HEK293 (cell line): ENCODE measurements at regions not wholly inside any gene's neighbourhood (a gene's known extent, or its start where the extent isn't known, plus 50 kb on each side); places are given as distances from the start of the nearest gene placed in this dataset.

Experiments
- CTCF ChIA-PET: fragments of 350-600 bp; formaldehyde crosslinking; extraction: SDS; loops from one replicate; lab custom pipeline; 2021; ENCODE audit warnings: antibody characterized with exemption; lab: Yijun Ruan, JAX
- POLR2A ChIA-PET: fragments of 300-600 bp; formaldehyde crosslinking; extraction: SDS; loops from one replicate; lab custom pipeline; 2020; ENCODE audit warnings: antibody characterized with exemption, inconsistent platforms; lab: Yijun Ruan, JAX
- H3K27ac ChIP-seq: fragments of 200-500 bp; sonication (Bioruptor generic); 2 replicates; pipeline ENCODE4 v1.5.1; 2014; ENCODE audit warnings: low read depth, low read length, control low read depth, inconsistent platforms; ENCODE audit errors: extremely low read depth
- H3K36me3 ChIP-seq, 2 experiments: fragments of 200-500 bp in 1 of 2; sonication (Bioruptor generic) in 1 of 2; 1 replicate in 1 of 2; 2 replicates in 1 of 2; pipeline ENCODE4 v1.5.1; 2014 to 2017; ENCODE audit warnings: inconsistent platforms in 2 of 2, low read length in 2 of 2; ENCODE audit not compliant: control insufficient read depth in 2 of 2, insufficient read depth in 1 of 2
- H3K4me1 ChIP-seq: fragments of 200-500 bp; sonication (Bioruptor generic); 2 replicates; pipeline ENCODE4 v1.5.1; 2014; ENCODE audit warnings: mild to moderate bottlenecking, low read length, inconsistent platforms; ENCODE audit not compliant: control insufficient read depth, insufficient read depth
- H3K4me3 ChIP-seq: 2 replicates; pipeline ENCODE4 v1.5.1; 2011; ENCODE audit warnings: low read depth, mild to moderate bottlenecking, control low read depth, low read length, moderate library complexity
- H3K9me3 ChIP-seq: fragments of 200-500 bp; sonication (Bioruptor generic); 2 replicates; pipeline ENCODE4 v1.5.1; 2014; ENCODE audit warnings: low read depth, low read length, inconsistent platforms; ENCODE audit not compliant: control insufficient read depth, insufficient read depth
- OSR2 ChIP-seq: fragments of 450-650 bp; formaldehyde crosslinking; IDR thresholded peaks from 2 replicates; pipeline ENCODE4 v1.5.1; 2016; ENCODE audit warnings: missing biosample characterization, missing genetic modification characterization
- SETDB1 ChIP-seq: IDR thresholded peaks from one replicate; pipeline ENCODE4 v1.6.1; 2017; ENCODE audit warnings: mild to moderate bottlenecking, low read length, moderate library complexity, mixed read lengths; ENCODE audit not compliant: insufficient read length
- ZBTB21 ChIP-seq: fragments of 450-650 bp; formaldehyde crosslinking; IDR thresholded peaks from 2 replicates; pipeline ENCODE4 v1.5.1; 2017; ENCODE audit warnings: missing biosample characterization, missing genetic modification characterization
- ZEB2 ChIP-seq: fragments of 450-650 bp; formaldehyde crosslinking; IDR thresholded peaks from 2 replicates; pipeline ENCODE4 v1.5.1; 2016; ENCODE audit warnings: missing biosample characterization, missing genetic modification characterization
- ZNF10 ChIP-seq: fragments of 450-650 bp; formaldehyde crosslinking; IDR thresholded peaks from 2 replicates; pipeline ENCODE4 v1.5.1; 2017; ENCODE audit warnings: missing biosample characterization, missing genetic modification characterization
- ZNF239 ChIP-seq: fragments of 450-650 bp; formaldehyde crosslinking; IDR thresholded peaks from 2 replicates; pipeline ENCODE4 v1.5.1; 2016; ENCODE audit warnings: missing biosample characterization, missing genetic modification characterization
- ZNF404 ChIP-seq: fragments of 450-650 bp; formaldehyde crosslinking; IDR thresholded peaks from 2 replicates; pipeline ENCODE4 v1.5.1; 2017; ENCODE audit warnings: missing biosample characterization, missing genetic modification characterization
- ZNF626 ChIP-seq: fragments of 450-650 bp; sonication (Bioruptor Pico); formaldehyde crosslinking; IDR thresholded peaks from 2 replicates; pipeline ENCODE4 v1.5.1; 2018; ENCODE audit warnings: missing biosample characterization, missing genetic modification characterization, inconsistent platforms
- ZNF843 ChIP-seq: fragments of 450-650 bp; formaldehyde crosslinking; IDR thresholded peaks from 2 replicates; pipeline ENCODE4 v1.5.1; 2016; ENCODE audit warnings: missing biosample characterization, missing genetic modification characterization
- TF ChIP-seq, protein P1 (sequence below): fragments of 450-650 bp; formaldehyde crosslinking; IDR thresholded peaks from 2 replicates; pipeline ENCODE4 v1.5.0; 2017; ENCODE audit warnings: missing biosample characterization, missing genetic modification characterization, borderline replicate concordance
- TF ChIP-seq, protein P2 (sequence below): fragments of 450-650 bp; formaldehyde crosslinking; IDR thresholded peaks from 2 replicates; pipeline ENCODE4 v1.5.1; 2016; ENCODE audit warnings: missing biosample characterization, missing genetic modification characterization
- TF ChIP-seq, protein P3 (sequence below): fragments of 450-650 bp; formaldehyde crosslinking; IDR thresholded peaks from 2 replicates; pipeline ENCODE4 v1.5.1; 2016; ENCODE audit warnings: missing biosample characterization, missing genetic modification characterization, borderline replicate concordance
- TF ChIP-seq, protein P4 (sequence below): fragments of 450-650 bp; formaldehyde crosslinking; IDR thresholded peaks from 2 replicates; pipeline ENCODE4 v1.5.1; 2016; ENCODE audit warnings: missing biosample characterization, missing genetic modification characterization
- TF ChIP-seq, protein P5 (sequence below): fragments of 450-650 bp; formaldehyde crosslinking; IDR thresholded peaks from 2 replicates; pipeline ENCODE4 v1.5.1; 2016; ENCODE audit warnings: missing biosample characterization, missing genetic modification characterization
- TF ChIP-seq, protein P6 (sequence below): fragments of 450-650 bp; formaldehyde crosslinking; IDR thresholded peaks from 2 replicates; pipeline ENCODE4 v1.5.1; 2017; ENCODE audit warnings: missing biosample characterization, missing genetic modification characterization
- TF ChIP-seq, protein P7 (sequence below): fragments of 450-650 bp; formaldehyde crosslinking; optimal IDR thresholded peaks from 2 replicates; pipeline ENCODE3; 2016; ENCODE audit warnings: missing biosample characterization, mild to moderate bottlenecking, missing genetic modification characterization

DNA sequence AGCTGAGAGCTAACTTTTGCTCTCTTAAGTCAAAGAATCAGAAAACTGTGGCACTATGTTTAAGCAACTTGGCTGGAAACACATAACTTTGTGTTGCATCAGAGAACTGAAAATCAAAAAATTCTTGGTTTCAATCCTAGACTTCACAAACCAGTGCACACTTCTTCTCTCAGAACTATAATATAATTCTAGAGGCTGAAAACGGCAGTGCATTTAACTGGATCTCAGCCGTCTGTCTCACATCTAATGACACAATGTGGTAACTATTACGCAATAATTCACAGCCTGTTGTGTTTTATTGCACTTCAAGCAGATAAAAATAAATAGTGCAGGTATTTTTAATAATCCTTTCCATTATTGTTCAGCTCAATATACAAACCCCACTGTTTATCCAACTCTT, 260.6 kb upstream of the DIAPH2 start:
- CTCF ChIA-PET, result no interaction called here
- H3K4me1 ChIP-seq, result no peaks in the 10 kb centered on the region
- H3K36me3 ChIP-seq, result no peaks in the 10 kb centered on the region
- H3K27ac ChIP-seq, result no peak overlapping the region
- H3K9me3 ChIP-seq, result no peaks in the 10 kb centered on the region
- H3K4me3 ChIP-seq, result no peak overlapping the region
- POLR2A ChIA-PET, result no interaction called here
- TF ChIP-seq, protein P1, sequence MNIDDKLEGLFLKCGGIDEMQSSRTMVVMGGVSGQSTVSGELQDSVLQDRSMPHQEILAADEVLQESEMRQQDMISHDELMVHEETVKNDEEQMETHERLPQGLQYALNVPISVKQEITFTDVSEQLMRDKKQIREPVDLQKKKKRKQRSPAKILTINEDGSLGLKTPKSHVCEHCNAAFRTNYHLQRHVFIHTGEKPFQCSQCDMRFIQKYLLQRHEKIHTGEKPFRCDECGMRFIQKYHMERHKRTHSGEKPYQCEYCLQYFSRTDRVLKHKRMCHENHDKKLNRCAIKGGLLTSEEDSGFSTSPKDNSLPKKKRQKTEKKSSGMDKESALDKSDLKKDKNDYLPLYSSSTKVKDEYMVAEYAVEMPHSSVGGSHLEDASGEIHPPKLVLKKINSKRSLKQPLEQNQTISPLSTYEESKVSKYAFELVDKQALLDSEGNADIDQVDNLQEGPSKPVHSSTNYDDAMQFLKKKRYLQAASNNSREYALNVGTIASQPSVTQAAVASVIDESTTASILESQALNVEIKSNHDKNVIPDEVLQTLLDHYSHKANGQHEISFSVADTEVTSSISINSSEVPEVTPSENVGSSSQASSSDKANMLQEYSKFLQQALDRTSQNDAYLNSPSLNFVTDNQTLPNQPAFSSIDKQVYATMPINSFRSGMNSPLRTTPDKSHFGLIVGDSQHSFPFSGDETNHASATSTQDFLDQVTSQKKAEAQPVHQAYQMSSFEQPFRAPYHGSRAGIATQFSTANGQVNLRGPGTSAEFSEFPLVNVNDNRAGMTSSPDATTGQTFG (tag by site-specific recombination), result no peak
- TF ChIP-seq, protein P2, sequence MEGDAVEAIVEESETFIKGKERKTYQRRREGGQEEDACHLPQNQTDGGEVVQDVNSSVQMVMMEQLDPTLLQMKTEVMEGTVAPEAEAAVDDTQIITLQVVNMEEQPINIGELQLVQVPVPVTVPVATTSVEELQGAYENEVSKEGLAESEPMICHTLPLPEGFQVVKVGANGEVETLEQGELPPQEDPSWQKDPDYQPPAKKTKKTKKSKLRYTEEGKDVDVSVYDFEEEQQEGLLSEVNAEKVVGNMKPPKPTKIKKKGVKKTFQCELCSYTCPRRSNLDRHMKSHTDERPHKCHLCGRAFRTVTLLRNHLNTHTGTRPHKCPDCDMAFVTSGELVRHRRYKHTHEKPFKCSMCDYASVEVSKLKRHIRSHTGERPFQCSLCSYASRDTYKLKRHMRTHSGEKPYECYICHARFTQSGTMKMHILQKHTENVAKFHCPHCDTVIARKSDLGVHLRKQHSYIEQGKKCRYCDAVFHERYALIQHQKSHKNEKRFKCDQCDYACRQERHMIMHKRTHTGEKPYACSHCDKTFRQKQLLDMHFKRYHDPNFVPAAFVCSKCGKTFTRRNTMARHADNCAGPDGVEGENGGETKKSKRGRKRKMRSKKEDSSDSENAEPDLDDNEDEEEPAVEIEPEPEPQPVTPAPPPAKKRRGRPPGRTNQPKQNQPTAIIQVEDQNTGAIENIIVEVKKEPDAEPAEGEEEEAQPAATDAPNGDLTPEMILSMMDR, result no peak
- no peak for TF ChIP-seq SETDB1
- TF ChIP-seq ZNF239, result no peak
- no peak for TF ChIP-seq ZNF626 (tag by site-specific recombination)
- TF ChIP-seq, protein P3, sequence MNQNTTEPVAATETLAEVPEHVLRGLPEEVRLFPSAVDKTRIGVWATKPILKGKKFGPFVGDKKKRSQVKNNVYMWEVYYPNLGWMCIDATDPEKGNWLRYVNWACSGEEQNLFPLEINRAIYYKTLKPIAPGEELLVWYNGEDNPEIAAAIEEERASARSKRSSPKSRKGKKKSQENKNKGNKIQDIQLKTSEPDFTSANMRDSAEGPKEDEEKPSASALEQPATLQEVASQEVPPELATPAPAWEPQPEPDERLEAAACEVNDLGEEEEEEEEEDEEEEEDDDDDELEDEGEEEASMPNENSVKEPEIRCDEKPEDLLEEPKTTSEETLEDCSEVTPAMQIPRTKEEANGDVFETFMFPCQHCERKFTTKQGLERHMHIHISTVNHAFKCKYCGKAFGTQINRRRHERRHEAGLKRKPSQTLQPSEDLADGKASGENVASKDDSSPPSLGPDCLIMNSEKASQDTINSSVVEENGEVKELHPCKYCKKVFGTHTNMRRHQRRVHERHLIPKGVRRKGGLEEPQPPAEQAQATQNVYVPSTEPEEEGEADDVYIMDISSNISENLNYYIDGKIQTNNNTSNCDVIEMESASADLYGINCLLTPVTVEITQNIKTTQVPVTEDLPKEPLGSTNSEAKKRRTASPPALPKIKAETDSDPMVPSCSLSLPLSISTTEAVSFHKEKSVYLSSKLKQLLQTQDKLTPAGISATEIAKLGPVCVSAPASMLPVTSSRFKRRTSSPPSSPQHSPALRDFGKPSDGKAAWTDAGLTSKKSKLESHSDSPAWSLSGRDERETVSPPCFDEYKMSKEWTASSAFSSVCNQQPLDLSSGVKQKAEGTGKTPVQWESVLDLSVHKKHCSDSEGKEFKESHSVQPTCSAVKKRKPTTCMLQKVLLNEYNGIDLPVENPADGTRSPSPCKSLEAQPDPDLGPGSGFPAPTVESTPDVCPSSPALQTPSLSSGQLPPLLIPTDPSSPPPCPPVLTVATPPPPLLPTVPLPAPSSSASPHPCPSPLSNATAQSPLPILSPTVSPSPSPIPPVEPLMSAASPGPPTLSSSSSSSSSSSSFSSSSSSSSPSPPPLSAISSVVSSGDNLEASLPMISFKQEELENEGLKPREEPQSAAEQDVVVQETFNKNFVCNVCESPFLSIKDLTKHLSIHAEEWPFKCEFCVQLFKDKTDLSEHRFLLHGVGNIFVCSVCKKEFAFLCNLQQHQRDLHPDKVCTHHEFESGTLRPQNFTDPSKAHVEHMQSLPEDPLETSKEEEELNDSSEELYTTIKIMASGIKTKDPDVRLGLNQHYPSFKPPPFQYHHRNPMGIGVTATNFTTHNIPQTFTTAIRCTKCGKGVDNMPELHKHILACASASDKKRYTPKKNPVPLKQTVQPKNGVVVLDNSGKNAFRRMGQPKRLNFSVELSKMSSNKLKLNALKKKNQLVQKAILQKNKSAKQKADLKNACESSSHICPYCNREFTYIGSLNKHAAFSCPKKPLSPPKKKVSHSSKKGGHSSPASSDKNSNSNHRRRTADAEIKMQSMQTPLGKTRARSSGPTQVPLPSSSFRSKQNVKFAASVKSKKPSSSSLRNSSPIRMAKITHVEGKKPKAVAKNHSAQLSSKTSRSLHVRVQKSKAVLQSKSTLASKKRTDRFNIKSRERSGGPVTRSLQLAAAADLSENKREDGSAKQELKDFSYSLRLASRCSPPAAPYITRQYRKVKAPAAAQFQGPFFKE (tag by site-specific recombination), result no peak
- TF ChIP-seq, protein P4, sequence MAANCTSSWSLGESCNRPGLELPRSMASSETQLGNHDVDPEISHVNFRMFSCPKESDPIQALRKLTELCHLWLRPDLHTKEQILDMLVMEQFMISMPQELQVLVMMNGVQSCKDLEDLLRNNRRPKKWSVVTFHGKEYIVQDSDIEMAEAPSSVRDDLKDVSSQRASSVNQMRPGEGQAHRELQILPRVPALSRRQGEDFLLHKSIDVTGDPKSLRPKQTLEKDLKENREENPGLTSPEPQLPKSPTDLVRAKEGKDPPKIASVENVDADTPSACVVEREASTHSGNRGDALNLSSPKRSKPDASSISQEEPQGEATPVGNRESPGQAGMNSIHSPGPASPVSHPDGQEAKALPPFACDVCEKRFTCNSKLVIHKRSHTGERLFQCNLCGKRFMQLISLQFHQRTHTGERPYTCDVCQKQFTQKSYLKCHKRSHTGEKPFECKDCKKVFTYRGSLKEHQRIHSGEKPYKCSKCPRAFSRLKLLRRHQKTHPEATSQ (tag by site-specific recombination), result no peak
- no peak for TF ChIP-seq ZNF10 (tag by site-specific recombination)
- no peak for TF ChIP-seq ZBTB21
- no peak for TF ChIP-seq ZEB2 (tag by site-specific recombination)
- no peak for TF ChIP-seq ZNF843 (tag by site-specific recombination)

DNA sequence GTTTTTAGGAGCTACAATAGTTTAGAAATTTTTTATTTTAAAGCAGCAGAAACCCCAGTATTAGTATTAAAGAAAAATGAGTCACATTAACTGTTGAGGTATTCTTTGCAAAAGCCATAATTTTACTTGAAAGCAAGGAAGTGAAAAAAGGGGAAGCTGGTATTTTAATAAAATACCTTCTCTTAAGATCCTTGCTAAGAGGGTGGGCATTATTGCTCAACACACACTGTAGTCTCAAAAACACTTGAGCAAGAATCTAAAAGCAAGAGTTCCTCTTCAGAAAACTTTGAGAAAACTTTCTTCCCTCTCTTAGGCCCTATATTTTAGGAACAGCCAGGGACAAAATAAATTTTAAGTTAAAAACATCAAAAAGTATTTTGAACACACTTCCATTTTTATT, 259.4 kb upstream of the DIAPH2 start:
- no peak overlapping the region for H3K4me3 ChIP-seq
- CTCF ChIA-PET, result interaction anchor here (0.6 kb wide), 1 partner anchor 102 kb away, joined by 3 read pairs; no protein-coding TSS in a partner anchor
- H3K27ac ChIP-seq, result no peak overlapping the region
- H3K9me3 ChIP-seq, result no peaks in the 10 kb centered on the region
- H3K36me3 ChIP-seq, result no peaks in the 10 kb centered on the region
- POLR2A ChIA-PET, result no interaction called here
- H3K4me1 ChIP-seq, result no peaks in the 10 kb centered on the region
- no peak for TF ChIP-seq ZNF404 (tag by site-specific recombination)
- TF ChIP-seq, protein P5, sequence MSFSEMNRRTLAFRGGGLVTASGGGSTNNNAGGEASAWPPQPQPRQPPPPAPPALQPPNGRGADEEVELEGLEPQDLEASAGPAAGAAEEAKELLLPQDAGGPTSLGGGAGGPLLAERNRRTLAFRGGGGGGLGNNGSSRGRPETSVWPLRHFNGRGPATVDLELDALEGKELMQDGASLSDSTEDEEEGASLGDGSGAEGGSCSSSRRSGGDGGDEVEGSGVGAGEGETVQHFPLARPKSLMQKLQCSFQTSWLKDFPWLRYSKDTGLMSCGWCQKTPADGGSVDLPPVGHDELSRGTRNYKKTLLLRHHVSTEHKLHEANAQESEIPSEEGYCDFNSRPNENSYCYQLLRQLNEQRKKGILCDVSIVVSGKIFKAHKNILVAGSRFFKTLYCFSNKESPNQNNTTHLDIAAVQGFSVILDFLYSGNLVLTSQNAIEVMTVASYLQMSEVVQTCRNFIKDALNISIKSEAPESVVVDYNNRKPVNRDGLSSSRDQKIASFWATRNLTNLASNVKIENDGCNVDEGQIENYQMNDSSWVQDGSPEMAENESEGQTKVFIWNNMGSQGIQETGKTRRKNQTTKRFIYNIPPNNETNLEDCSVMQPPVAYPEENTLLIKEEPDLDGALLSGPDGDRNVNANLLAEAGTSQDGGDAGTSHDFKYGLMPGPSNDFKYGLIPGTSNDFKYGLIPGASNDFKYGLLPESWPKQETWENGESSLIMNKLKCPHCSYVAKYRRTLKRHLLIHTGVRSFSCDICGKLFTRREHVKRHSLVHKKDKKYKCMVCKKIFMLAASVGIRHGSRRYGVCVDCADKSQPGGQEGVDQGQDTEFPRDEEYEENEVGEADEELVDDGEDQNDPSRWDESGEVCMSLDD, result no peak
- TF ChIP-seq, protein P6, sequence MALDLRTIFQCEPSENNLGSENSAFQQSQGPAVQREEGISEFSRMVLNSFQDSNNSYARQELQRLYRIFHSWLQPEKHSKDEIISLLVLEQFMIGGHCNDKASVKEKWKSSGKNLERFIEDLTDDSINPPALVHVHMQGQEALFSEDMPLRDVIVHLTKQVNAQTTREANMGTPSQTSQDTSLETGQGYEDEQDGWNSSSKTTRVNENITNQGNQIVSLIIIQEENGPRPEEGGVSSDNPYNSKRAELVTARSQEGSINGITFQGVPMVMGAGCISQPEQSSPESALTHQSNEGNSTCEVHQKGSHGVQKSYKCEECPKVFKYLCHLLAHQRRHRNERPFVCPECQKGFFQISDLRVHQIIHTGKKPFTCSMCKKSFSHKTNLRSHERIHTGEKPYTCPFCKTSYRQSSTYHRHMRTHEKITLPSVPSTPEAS (tag by site-specific recombination), result no peak
- TF ChIP-seq, protein P7, sequence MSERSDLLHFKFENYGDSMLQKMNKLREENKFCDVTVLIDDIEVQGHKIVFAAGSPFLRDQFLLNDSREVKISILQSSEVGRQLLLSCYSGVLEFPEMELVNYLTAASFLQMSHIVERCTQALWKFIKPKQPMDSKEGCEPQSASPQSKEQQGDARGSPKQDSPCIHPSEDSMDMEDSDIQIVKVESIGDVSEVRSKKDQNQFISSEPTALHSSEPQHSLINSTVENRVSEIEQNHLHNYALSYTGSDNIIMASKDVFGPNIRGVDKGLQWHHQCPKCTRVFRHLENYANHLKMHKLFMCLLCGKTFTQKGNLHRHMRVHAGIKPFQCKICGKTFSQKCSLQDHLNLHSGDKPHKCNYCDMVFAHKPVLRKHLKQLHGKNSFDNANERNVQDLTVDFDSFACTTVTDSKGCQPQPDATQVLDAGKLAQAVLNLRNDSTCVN, result no peak
- no peak for TF ChIP-seq OSR2 (tag by site-specific recombination)
